GM18909 (cell line): ENCODE measurements at regions not wholly inside any gene's neighbourhood (a gene's known extent, or its start where the extent isn't known, plus 50 kb on each side); places are given as distances from the start of the nearest gene placed in this dataset.
A peak's percentile ranks its signal among the peaks of the same experiment; 100 is the strongest.
"Not testable (repeated sequence)": the region's sequence is repeated elsewhere in the genome, so short reads cannot be mapped to it uniquely, and the experiment has no call there.

Source experiments
- ATAC-seq: cut with Tn5 transposase; IDR thresholded peaks from one replicate; pipeline ENCODE4 v1.9.1; 2021; ENCODE audit warnings: mild to moderate bottlenecking; ENCODE audit not compliant: unreplicated experiment, poor library complexity

- no peak for ATAC-seq
Measured at GRCh38 chr5:42989190-42989589, 50.9 kb downstream of the ANXA2R start.

GRCh38 chr5:42988568-42988967 is 51.6 kb downstream of the ANXA2R start:
- ATAC-seq: no peak

GRCh38 chr5:42985129-42986037 is 54.7 kb downstream of the ANXA2R start:
- ATAC-seq: no peak

- no peak for ATAC-seq
Measured at GRCh38 chr5:42984307-42984706, 55.8 kb downstream of the ANXA2R start.

- ATAC-seq: no peak
Measured at GRCh38 chr5:42982107-42982622, 58.0 kb downstream of the ANXA2R start.

- ATAC-seq: not testable (repeated sequence)
Measured at GRCh38 chr5:42981417-42982106, 58.6 kb downstream of the ANXA2R start.

GRCh38 chr5:42981015-42981414 is 59.1 kb downstream of the ANXA2R start:
- ATAC-seq: not testable (repeated sequence)

- not testable (repeated sequence) for ATAC-seq
Measured at GRCh38 chr5:42980391-42980790, 59.7 kb downstream of the ANXA2R start.

- not testable (repeated sequence) for ATAC-seq
Measured at GRCh38 chr5:42979242-42979641, 60.9 kb downstream of the ANXA2R start.

GRCh38 chr5:42974536-42974935 is 65.6 kb downstream of the ANXA2R start:
- no peak for ATAC-seq

- ATAC-seq: no peak
Measured at GRCh38 chr5:42970636-42971559, 69.2 kb downstream of the ANXA2R start.

GRCh38 chr5:42965934-42966333 is 74.2 kb downstream of the ANXA2R start:
- ATAC-seq: no peak

GRCh38 chr5:42963412-42963811 is 76.7 kb downstream of the ANXA2R start:
- ATAC-seq: no peak

- no peak for ATAC-seq
Measured at GRCh38 chr5:42962124-42962523, 78.0 kb downstream of the ANXA2R start.

- no peak for ATAC-seq
Measured at GRCh38 chr5:42960506-42960905, 79.6 kb downstream of the ANXA2R start.

GRCh38 chr5:42956551-42956950 is 83.6 kb downstream of the ANXA2R start:
- ATAC-seq: no peak

- ATAC-seq: no peak
Measured at GRCh38 chr5:42953041-42953440, 87.1 kb downstream of the ANXA2R start.

- no peak for ATAC-seq
Measured at GRCh38 chr5:42952578-42952974, 87.5 kb downstream of the ANXA2R start.

GRCh38 chr5:42951293-42951840 is 88.8 kb downstream of the ANXA2R start:
- ATAC-seq: peak; percentile 37
